BLaER1 treated with 17β-estradiol and CSF1 and Interleukin-3, amounts not matched to agents 10 nM and 100 nM (cell line): ENCODE measurements at regions not wholly inside any gene's neighbourhood (a gene's known extent, or its start where the extent isn't known, plus 50 kb on each side); places are given as distances from the start of the nearest gene placed in this dataset.

Experiments used
- H3K27ac ChIP-seq, 11 experiments: shearing (Covaris generic); formaldehyde crosslinking; 2 replicates each; pipeline ENCODE4 v1.8.1; 2022
- H3K27me3 ChIP-seq, 11 experiments: shearing (Covaris generic); formaldehyde crosslinking; 2 replicates each; pipeline ENCODE4 v1.8.1; 2022
- H3K36me3 ChIP-seq, 11 experiments: shearing (Covaris generic); formaldehyde crosslinking; 2 replicates each; pipeline ENCODE4 v1.8.1; 2022
- H3K4me1 ChIP-seq, 10 experiments: shearing (Covaris generic); formaldehyde crosslinking; 2 replicates each; pipeline ENCODE4 v1.8.1; 2022
- H3K4me2 ChIP-seq, 11 experiments: shearing (Covaris generic); formaldehyde crosslinking; 2 replicates each; pipeline ENCODE4 v1.8.1; 2022
- H3K4me3 ChIP-seq, 10 experiments: shearing (Covaris generic); formaldehyde crosslinking; 2 replicates each; pipeline ENCODE4 v1.8.1; 2022
- H3K9ac ChIP-seq, 11 experiments: shearing (Covaris generic); formaldehyde crosslinking; 2 replicates each; pipeline ENCODE4 v1.8.1; 2022
- H3K9me3 ChIP-seq, 11 experiments: shearing (Covaris generic); formaldehyde crosslinking; replicated peaks in 1 of 11; 2 replicates each; pipeline ENCODE4 v1.8.1; 2022
- H4K20me1 ChIP-seq, 11 experiments: shearing (Covaris generic); formaldehyde crosslinking; 2 replicates each; pipeline ENCODE4 v1.8.1; 2022
- Cebpa-rat ChIP-seq, 11 experiments: shearing (Covaris generic); IDR thresholded peaks; 2 replicates each; pipeline ENCODE4 v1.8.1; 2022

DNA sequence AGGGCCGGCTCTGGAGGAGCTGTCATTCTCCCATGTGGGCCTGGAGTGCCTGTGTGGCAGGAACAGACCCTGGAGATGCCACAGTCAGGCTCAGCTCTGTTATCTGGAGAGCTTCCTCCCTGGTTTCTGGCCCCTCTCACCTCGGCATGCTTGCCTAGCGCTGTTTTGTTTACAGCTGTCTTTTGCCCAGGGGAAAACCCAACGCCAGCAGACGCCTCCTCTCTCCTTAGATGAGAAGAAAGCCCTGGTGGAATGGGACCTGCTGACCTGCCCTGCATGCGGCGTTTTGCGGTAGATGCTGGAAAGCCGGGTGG lies 104.9 kb downstream of the CRYAA start:
- Histone ChIP-seq H3K9ac (0 out of 22 replicates have a peak overlapping the region, but pooled peaks of 1 of the 11 experiments have one; percentile 21), H3K4me1 (peaks cover 31 to 66% (median 59%) of the 10 kb centered on the region in 10 experiments), H3K27me3 (peaks cover 0 to 7% (median 0%) of the 10 kb centered on the region in 11 experiments; a peak in 1 of 22 replicates), H3K4me2 (peak overlapping the region; percentile 43 to 73 (median 60); a peak in 21 of 22 replicates), H3K4me3 (no peak overlapping the region), H3K36me3 (no peaks in the 10 kb centered on the region), H3K27ac (no peak overlapping the region), H3K9me3 (no peaks in the 10 kb centered on the region), H4K20me1 (peaks cover 0 to 21% (median 0%) of the 10 kb centered on the region in 11 experiments; a peak in 3 of 22 replicates)
- TF ChIP-seq Cebpa-rat (IDR thresholded peaks at IDR 0.05): no peak

DNA sequence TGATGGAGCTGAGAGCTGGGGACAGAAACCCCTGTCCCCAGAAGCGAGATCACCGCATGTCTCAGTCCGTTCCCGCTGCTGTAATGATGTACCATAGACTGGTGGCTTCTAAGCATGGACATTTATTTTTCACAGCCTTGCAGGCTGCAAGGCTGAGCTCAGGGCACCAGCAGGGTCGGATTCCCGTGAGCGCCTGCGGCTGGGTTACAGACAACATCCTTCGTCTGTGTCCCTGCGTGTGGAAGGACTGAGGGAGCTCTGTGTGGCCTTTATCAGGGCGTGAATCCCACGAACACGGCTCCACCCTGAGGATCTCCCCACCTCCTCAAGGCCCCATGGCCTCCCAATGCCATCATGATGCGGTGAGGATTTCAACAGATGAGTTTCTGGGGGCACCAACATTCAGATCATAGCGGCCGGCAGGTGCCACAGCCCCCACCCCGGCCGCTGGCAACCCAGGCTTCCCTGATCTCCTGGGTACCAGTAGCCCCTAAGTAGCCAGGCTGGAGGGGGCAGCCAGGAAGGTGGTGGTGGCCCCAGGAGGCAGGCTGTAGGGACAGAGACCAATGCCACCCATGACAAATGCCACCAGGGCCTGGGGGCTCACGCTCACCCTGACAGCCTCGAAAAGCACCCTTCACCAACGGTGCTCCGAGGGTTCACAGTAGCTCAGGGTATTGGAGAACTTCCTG lies 104.4 kb downstream of the CRYAA start:
- H3K4me3 ChIP-seq: no peak overlapping the region
- H3K27ac ChIP-seq: no peak overlapping the region
- peak overlapping the region in 1 of 11 experiments; percentile 21; a peak in 1 of 22 replicates for H3K9ac ChIP-seq
- no peaks in the 10 kb centered on the region for H3K9me3 ChIP-seq
- peaks cover 36 to 66% (median 59%) of the 10 kb centered on the region in 10 experiments for H3K4me1 ChIP-seq
- H3K27me3 ChIP-seq: peaks cover 0 to 8% (median 0%) of the 10 kb centered on the region in 11 experiments; a peak in 1 of 22 replicates
- peaks cover 0 to 21% (median 0%) of the 10 kb centered on the region in 11 experiments; a peak in 3 of 22 replicates for H4K20me1 ChIP-seq
- no peak for TF ChIP-seq Cebpa-rat (IDR thresholded peaks at IDR 0.05)
- H3K36me3 ChIP-seq: no peaks in the 10 kb centered on the region
- peak overlapping the region; percentile 43 to 73 (median 60); a peak in 21 of 22 replicates for H3K4me2 ChIP-seq

DNA sequence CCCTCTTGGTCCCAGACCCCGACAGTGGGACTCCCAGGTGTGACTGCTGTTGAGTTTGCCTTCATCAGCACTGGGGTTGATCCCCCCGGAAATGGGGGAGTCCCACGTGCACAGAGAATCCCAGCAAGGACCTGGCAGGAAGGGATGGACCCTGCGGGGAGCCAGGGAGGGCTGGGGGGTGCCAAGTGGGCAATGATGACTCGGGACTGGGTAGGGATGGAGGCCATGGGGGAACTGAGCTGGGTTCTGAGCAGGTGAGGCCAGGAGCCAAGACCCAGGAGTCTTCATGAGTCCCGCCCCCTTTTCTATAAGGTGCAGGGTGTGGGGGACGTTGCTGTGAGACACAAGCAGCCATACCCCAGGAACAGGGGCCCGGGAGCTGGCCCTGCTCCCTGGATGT lies 103.8 kb downstream of the CRYAA start:
- H3K27me3 ChIP-seq: peaks cover 0 to 9% (median 0%) of the 10 kb centered on the region in 11 experiments; a peak in 1 of 22 replicates
- peaks cover 0 to 21% (median 0%) of the 10 kb centered on the region in 11 experiments; a peak in 2 of 22 replicates for H4K20me1 ChIP-seq
- no peaks in the 10 kb centered on the region for H3K9me3 ChIP-seq
- H3K9ac ChIP-seq: no peak overlapping the region
- H3K27ac ChIP-seq: no peak overlapping the region
- H3K36me3 ChIP-seq: no peaks in the 10 kb centered on the region
- no peak overlapping the region for H3K4me3 ChIP-seq
- TF ChIP-seq Cebpa-rat (IDR thresholded peaks at IDR 0.05): no peak
- peak overlapping the region in 6 of 11 experiments; percentile 57 to 73 (median 66); a peak in 11 of 22 replicates for H3K4me2 ChIP-seq
- peaks cover 39 to 66% (median 59%) of the 10 kb centered on the region in 10 experiments for H3K4me1 ChIP-seq

DNA sequence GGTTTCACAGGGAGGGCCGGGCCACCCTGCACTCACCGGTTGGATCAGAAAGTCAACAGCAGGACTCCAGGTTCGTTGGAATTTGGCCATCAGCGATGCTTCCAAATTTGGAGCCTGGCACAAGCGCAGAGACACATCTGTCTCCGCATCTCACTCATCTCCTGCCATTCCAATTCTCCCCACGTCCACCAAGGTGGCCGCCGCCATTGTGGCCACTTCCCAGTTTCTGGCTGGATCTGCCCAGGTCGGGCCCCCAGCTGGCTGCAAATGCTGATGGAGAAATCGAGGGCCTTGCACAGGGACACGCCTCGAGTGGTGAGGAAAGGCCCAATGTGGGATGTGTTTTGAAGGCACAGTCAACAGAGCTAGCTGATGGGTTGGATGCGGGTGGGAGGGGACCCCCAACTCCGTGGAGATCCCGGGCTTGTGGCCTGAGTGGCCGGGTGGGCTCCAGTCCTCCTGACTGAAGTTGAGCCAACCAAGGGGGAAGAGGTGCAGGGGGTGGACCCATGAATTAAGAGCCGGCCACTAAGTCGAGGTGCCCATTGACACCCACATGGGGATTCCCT lies 102.7 kb downstream of the CRYAA start:
- TF ChIP-seq Cebpa-rat (IDR thresholded peaks at IDR 0.05): no peak
- no peaks in the 10 kb centered on the region for H3K9me3 ChIP-seq
- H3K4me1 ChIP-seq: peaks cover 46 to 70% (median 64%) of the 10 kb centered on the region in 10 experiments
- H3K27ac ChIP-seq: no peak overlapping the region
- no peaks in the 10 kb centered on the region for H3K36me3 ChIP-seq
- peaks cover 0 to 21% (median 0%) of the 10 kb centered on the region in 11 experiments; a peak in 2 of 22 replicates for H4K20me1 ChIP-seq
- H3K9ac ChIP-seq: no peak overlapping the region
- H3K4me3 ChIP-seq: no peak overlapping the region
- no peak overlapping the region for H3K4me2 ChIP-seq
- 0 out of 22 replicates have a peak, but pooled peaks cover 0 to 5% (median 0%) of the 10 kb centered on the region in 11 experiments for H3K27me3 ChIP-seq

DNA sequence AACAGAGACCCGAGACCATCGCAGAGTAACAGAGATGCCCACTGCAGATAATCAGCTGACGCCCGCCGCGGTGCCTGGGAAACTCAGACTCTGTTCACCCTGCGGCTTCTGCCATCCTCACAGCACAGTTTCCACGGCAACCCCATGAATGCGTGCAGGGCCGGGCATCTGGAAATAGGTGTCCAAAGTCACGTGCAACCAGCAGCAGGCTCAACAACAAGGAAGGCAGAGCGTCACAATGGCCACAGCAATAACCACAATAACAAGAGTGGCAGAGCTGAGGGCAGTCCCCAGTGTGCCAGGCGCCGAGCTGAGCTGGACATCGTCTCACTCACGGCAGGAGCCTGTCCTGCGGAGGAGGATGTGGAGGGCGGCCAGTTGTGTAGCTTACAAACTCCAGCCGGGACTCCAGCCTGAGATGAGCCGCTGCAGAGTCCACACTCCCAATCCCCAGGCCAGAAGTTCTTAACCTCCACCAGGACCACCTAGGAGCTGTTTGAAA lies 102.0 kb downstream of the CRYAA start:
- Histone ChIP-seq H3K4me2 (no peak overlapping the region), H3K27me3 (0 out of 22 replicates have a peak, but pooled peaks cover 0 to 5% (median 0%) of the 10 kb centered on the region in 11 experiments), H3K36me3 (no peaks in the 10 kb centered on the region), H3K9me3 (no peaks in the 10 kb centered on the region), H4K20me1 (peaks cover 0 to 17% (median 0%) of the 10 kb centered on the region in 11 experiments; a peak in 2 of 22 replicates), H3K4me1 (peaks cover 46 to 70% (median 60%) of the 10 kb centered on the region in 10 experiments), H3K27ac (no peak overlapping the region), H3K4me3 (no peak overlapping the region), H3K9ac (no peak overlapping the region)
- TF ChIP-seq Cebpa-rat (IDR thresholded peaks at IDR 0.05): no peak

DNA sequence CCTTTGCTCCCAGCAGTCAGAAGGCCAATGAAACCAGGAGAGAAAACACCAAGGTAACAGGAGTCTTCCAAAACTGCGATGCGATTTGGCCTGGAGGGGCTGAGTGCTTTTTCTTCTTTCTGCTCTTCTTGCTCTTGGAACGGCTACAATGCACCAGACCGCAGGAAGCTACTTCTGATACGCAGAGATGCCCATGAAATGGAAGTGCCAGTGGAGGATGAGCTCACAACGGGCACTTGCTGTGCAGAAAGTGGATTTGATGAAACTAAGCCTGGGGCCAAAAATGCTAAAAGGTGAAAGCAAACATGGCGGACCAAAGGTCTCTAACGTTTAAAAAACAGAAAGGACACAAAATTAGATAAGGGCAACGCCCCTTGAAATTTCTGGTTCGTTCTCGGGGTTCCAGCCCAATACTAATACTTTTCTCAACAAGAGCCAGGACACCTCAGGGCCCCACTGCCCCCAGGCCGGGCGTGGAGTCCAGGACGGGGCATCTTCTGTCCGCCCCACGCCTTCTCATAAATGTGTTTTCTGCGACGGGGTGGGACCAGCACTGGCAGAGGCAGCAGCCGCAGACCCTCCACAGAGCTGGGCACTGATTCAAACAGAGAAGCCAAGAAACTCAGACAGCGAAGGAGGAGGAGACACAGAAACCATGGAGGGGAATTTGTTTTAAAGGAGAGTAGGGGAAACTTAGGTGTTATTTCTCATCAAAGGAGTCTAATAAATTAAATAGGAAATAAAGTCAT lies 101.3 kb downstream of the CRYAA start:
- 0 out of 22 replicates have a peak overlapping the region, but pooled peaks of 1 of the 11 experiments have one; percentile 90 for H3K4me2 ChIP-seq
- 0 out of 22 replicates have a peak, but pooled peaks cover 0 to 5% (median 0%) of the 10 kb centered on the region in 11 experiments for H3K27me3 ChIP-seq

DNA sequence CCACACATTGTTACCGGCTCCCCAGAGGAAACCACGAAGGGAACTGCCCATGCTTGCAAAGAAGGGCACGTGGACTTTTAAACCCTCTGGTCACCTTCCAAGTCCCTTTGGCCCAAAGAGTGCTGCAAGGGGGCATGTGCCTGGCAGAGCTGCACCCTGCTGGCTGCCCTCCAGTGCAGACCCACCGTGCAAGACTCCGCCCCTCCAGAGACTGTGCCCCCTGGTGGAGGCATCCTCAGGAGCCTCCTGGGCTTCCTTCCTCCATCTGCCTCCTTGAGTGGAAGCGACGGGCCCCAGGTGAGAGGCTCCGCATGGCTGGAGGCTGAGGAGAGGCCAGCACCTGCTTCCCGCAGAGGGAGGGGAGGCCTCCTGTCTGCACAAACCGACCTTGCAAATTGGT lies 100.6 kb downstream of the CRYAA start:
- no peak overlapping the region for H3K27ac ChIP-seq
- no peaks in the 10 kb centered on the region for H3K36me3 ChIP-seq
- 0 out of 22 replicates have a peak, but pooled peaks cover 0 to 5% (median 0%) of the 10 kb centered on the region in 11 experiments for H3K27me3 ChIP-seq
- H4K20me1 ChIP-seq: peaks cover 0 to 8% (median 0%) of the 10 kb centered on the region in 11 experiments; a peak in 2 of 22 replicates
- no peaks in the 10 kb centered on the region for H3K9me3 ChIP-seq
- H3K4me1 ChIP-seq: peaks cover 32 to 56% (median 46%) of the 10 kb centered on the region in 10 experiments
- H3K4me2 ChIP-seq: peak overlapping the region in 7 of 11 experiments; percentile 6 to 90 (median 82); a peak in 11 of 22 replicates
- H3K4me3 ChIP-seq: no peak overlapping the region
- no peak overlapping the region for H3K9ac ChIP-seq
- no peak for TF ChIP-seq Cebpa-rat (IDR thresholded peaks at IDR 0.05)

More for the DNA sequence above, 101.3 kb downstream of the CRYAA start:
- peaks cover 0 to 15% (median 0%) of the 10 kb centered on the region in 11 experiments; a peak in 2 of 22 replicates for H4K20me1 ChIP-seq
- no peak overlapping the region for H3K27ac ChIP-seq
- no peaks in the 10 kb centered on the region for H3K9me3 ChIP-seq
- peaks cover 39 to 62% (median 53%) of the 10 kb centered on the region in 10 experiments for H3K4me1 ChIP-seq
- TF ChIP-seq Cebpa-rat (IDR thresholded peaks at IDR 0.05): no peak
- H3K36me3 ChIP-seq: no peaks in the 10 kb centered on the region
- no peak overlapping the region for H3K9ac ChIP-seq
- H3K4me3 ChIP-seq: no peak overlapping the region

DNA sequence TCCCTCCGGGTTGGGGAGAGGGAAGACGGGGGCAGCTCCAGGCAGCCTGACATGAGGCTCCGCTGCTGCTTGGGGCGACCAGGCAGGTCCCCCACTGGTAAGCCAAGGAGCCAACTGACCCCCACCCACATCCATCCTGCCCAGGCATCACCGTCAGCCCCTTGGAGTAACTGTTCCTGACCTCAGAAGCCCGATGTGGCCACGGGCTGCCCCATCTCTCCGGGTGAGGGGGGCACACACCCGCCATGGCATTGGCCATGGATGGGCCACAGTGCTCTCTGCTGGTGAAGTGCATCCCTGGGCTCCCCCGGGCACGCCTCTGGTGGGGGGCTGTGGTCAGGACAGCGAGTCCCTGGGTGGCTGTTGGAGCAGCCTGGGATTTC lies 100.0 kb downstream of the CRYAA start:
- Histone ChIP-seq H3K27ac (no peak overlapping the region), H3K4me2 (peak overlapping the region in 8 of 11 experiments; percentile 48 to 90 (median 78); a peak in 17 of 22 replicates)
- TF ChIP-seq Cebpa-rat (IDR thresholded peaks at IDR 0.05): no peak

More for the DNA sequence above, 100.0 kb downstream of the CRYAA start:
- Histone ChIP-seq H3K27me3 (0 out of 22 replicates have a peak, but pooled peaks cover 0 to 5% (median 0%) of the 10 kb centered on the region in 11 experiments), H3K9me3 (0 out of 22 replicates have a peak, but pooled peaks cover 0 to 3% (median 0%) of the 10 kb centered on the region in 11 experiments), H3K4me3 (no peak overlapping the region), H4K20me1 (peaks cover 0 to 2% (median 0%) of the 10 kb centered on the region in 11 experiments; a peak in 2 of 22 replicates), H3K9ac (no peak overlapping the region), H3K4me1 (peaks cover 27 to 49% (median 40%) of the 10 kb centered on the region in 10 experiments), H3K36me3 (no peaks in the 10 kb centered on the region)
